ACC112 (cell line): ENCODE measurements at regions not wholly inside any gene's neighbourhood (a gene's known extent, or its start where the extent isn't known, plus 50 kb on each side); places are given as distances from the start of the nearest gene placed in this dataset.

Experiments
- H2AFZ ChIP-seq: fragments of 200-600 bp; sonication (generic); one replicate; pipeline ENCODE4 v1.6.0; 2017; ENCODE audit warnings: antibody characterized with exemption, low read length; ENCODE audit not compliant: unreplicated experiment
- H3K27ac ChIP-seq: fragments of 200-600 bp; sonication (generic); 2 replicates; pipeline ENCODE4 v1.5.1; 2014; ENCODE audit warnings: low read depth, mild to moderate bottlenecking, antibody characterized with exemption, low read length, moderate library complexity
- H3K27me3 ChIP-seq: fragments of 200-600 bp; sonication (generic); 2 replicates; pipeline ENCODE4 v1.6.1; 2014; ENCODE audit warnings: mild to moderate bottlenecking, antibody characterized with exemption, low read length, moderate library complexity, mixed read lengths; ENCODE audit not compliant: insufficient read depth
- H3K36me3 ChIP-seq: fragments of 200-600 bp; sonication (generic); 2 replicates; pipeline ENCODE4 v1.6.1; 2016; ENCODE audit warnings: mild to moderate bottlenecking, antibody characterized with exemption, low read length, moderate library complexity, mixed read lengths; ENCODE audit not compliant: insufficient read depth
- H3K4me1 ChIP-seq: fragments of 200-600 bp; sonication (generic); one replicate; pipeline ENCODE4 v1.6.1; 2016; ENCODE audit warnings: low read length, mixed read lengths; ENCODE audit not compliant: insufficient read depth, unreplicated experiment, control insufficient read depth
- H3K4me3 ChIP-seq: fragments of 200-600 bp; sonication (generic); 2 replicates; pipeline ENCODE4 v1.5.1; 2014; ENCODE audit warnings: mild to moderate bottlenecking, low read depth, low read length
- H3K79me2 ChIP-seq: fragments of 200-600 bp; sonication (generic); one replicate; pipeline ENCODE4 v1.6.0; 2016; ENCODE audit warnings: low read length; ENCODE audit not compliant: control insufficient read depth, unreplicated experiment, insufficient read depth

GRCh38 chr9:107982001-107982400, 492.4 kb upstream of the KLF4 start:
- Histone ChIP-seq H3K27ac (no peak overlapping the region), H3K4me1 (peaks cover 13% of the 10 kb centered on the region), H3K36me3 (no peaks in the 10 kb centered on the region), H2AFZ (no peak overlapping the region), H3K79me2 (no peaks in the 10 kb centered on the region), H3K4me3 (no peak overlapping the region), H3K27me3 (no peaks in the 10 kb centered on the region)

DNA sequence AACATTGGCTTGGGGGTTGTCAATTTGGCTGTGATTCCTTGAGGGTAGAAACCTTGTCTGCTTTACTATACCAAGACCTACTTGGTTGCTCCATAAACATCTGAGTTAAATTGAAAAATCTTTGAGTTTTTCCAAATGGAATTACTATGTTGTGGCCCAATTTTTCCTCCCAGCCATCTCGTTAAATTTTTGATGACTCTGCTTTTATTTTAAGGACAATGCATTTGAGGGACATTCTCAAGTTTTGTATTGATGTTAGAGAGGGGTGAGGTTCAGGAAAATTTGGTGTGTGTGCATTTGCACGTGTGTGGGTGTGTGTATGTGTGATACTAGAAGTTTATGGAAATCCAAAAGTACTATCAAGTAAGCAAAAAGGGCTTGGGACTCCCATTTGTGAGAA, 491.4 kb upstream of the KLF4 start:
- Histone ChIP-seq H3K27ac (no peak overlapping the region), H3K27me3 (no peaks in the 10 kb centered on the region), H3K4me1 (peaks cover 13% of the 10 kb centered on the region), H2AFZ (no peak overlapping the region), H3K36me3 (no peaks in the 10 kb centered on the region), H3K4me3 (no peak overlapping the region), H3K79me2 (no peaks in the 10 kb centered on the region)

DNA sequence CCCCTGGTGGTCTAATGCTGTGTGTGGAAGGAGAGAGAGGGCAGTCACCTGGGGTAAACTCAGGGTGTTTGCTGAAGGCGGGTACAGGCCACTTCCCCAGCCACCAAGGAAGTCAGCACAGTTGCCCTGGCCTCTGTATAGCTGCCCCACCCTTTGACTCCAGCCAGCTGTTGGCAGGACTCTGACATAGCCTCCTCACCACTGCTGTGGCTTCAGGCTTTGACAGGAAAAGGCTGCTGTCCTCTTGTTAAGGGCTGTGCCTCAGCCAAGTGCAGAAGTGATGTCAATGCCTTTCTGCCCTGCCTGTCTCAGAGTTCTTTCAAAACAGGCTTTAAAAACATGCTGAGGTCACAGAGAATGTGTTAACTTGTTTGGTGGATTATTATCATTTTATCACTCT, 487.2 kb upstream of the KLF4 start:
- Histone ChIP-seq H3K4me1 (no peaks in the 10 kb centered on the region), H3K27me3 (no peaks in the 10 kb centered on the region), H3K36me3 (no peaks in the 10 kb centered on the region), H3K79me2 (no peaks in the 10 kb centered on the region), H3K4me3 (no peak overlapping the region), H2AFZ (no peak overlapping the region), H3K27ac (no peak overlapping the region)

DNA sequence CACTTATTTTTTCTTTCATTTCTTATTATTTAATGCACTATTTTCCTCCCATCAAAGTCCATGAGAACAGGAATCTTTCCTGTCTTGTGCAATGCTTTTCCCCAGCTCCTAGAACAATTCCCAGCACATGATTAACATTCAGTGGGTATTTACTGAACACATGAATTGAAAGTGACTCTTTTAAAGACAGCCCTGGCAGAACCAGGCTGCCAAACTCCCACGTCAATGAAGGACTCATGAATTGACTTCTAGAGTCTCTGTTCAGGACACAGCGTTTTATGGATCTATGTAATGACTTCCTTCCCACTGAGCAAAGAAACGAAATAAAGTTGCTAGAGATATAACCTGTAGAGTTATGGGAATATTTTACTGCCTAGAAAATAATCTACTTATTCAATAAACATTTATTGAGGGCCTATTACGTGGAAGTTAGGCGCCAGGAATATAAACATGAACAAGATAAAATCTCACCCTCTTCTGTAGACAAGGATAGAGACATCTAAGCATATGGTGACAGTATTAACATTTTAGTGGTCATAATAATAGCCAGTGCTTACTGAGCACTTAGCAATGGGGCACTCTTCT, 485.9 kb upstream of the KLF4 start:
- H3K4me3 ChIP-seq: no peak overlapping the region

GRCh38 chr9:107973451-107973850, 483.9 kb upstream of the KLF4 start:
- Histone ChIP-seq H3K4me3 (no peak overlapping the region), H3K4me1 (no peaks in the 10 kb centered on the region), H2AFZ (no peak overlapping the region), H3K79me2 (no peaks in the 10 kb centered on the region), H3K27ac (no peak overlapping the region), H3K36me3 (no peaks in the 10 kb centered on the region), H3K27me3 (no peaks in the 10 kb centered on the region)

More for the DNA sequence above, 485.9 kb upstream of the KLF4 start:
- Histone ChIP-seq H3K27ac (no peak overlapping the region), H2AFZ (no peak overlapping the region), H3K36me3 (no peaks in the 10 kb centered on the region), H3K27me3 (no peaks in the 10 kb centered on the region), H3K4me1 (no peaks in the 10 kb centered on the region), H3K79me2 (no peaks in the 10 kb centered on the region)

- no peaks in the 10 kb centered on the region for H3K27me3 ChIP-seq
- H3K36me3 ChIP-seq: no peaks in the 10 kb centered on the region
- H2AFZ ChIP-seq: no peak overlapping the region
- no peaks in the 10 kb centered on the region for H3K79me2 ChIP-seq
- H3K27ac ChIP-seq: no peak overlapping the region
- H3K4me1 ChIP-seq: no peaks in the 10 kb centered on the region
- H3K4me3 ChIP-seq: no peak overlapping the region
Observed at GRCh38 chr9:107972346-107972745, 482.8 kb upstream of the KLF4 start.

- no peaks in the 10 kb centered on the region for H3K79me2 ChIP-seq
- H2AFZ ChIP-seq: no peak overlapping the region
- no peaks in the 10 kb centered on the region for H3K27me3 ChIP-seq
- no peak overlapping the region for H3K27ac ChIP-seq
- H3K4me3 ChIP-seq: no peak overlapping the region
- H3K36me3 ChIP-seq: no peaks in the 10 kb centered on the region
- no peaks in the 10 kb centered on the region for H3K4me1 ChIP-seq
Observed at GRCh38 chr9:107971241-107971640, 481.7 kb upstream of the KLF4 start.

- Histone ChIP-seq H3K36me3 (no peaks in the 10 kb centered on the region), H3K79me2 (no peaks in the 10 kb centered on the region), H3K4me3 (no peak overlapping the region), H3K27ac (no peak overlapping the region), H3K27me3 (no peaks in the 10 kb centered on the region), H3K4me1 (no peaks in the 10 kb centered on the region), H2AFZ (no peak overlapping the region)
Observed at GRCh38 chr9:107970726-107971125, 481.2 kb upstream of the KLF4 start.

DNA sequence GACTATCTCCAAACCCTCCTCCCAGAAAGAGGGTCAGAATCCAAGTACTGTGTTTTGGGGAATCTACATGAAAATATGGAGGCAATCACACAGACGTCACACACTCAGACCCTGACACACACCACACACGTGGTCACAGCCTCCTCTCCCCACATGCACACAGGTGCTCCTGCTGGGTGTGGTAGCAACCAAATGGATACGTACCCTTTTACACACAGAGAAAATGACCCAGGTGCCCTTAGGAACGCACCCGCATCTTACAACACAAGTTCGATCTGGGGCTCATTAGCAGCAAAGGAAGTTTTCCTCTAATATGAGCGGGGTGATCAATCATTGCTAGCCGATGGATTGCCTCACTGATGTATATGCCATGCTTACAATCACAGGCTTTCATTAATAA, 480.2 kb upstream of the KLF4 start:
- no peaks in the 10 kb centered on the region for H3K79me2 ChIP-seq
- H3K27me3 ChIP-seq: no peaks in the 10 kb centered on the region
- H3K4me1 ChIP-seq: no peaks in the 10 kb centered on the region
- H3K36me3 ChIP-seq: no peaks in the 10 kb centered on the region
- H3K27ac ChIP-seq: no peak overlapping the region
- H2AFZ ChIP-seq: no peak overlapping the region
- no peak overlapping the region for H3K4me3 ChIP-seq

- Histone ChIP-seq H2AFZ (no peak overlapping the region), H3K27ac (no peak overlapping the region), H3K4me3 (no peak overlapping the region), H3K27me3 (no peaks in the 10 kb centered on the region), H3K4me1 (no peaks in the 10 kb centered on the region), H3K79me2 (no peaks in the 10 kb centered on the region), H3K36me3 (no peaks in the 10 kb centered on the region)
Observed at GRCh38 chr9:107969141-107969540, 479.6 kb upstream of the KLF4 start.

DNA sequence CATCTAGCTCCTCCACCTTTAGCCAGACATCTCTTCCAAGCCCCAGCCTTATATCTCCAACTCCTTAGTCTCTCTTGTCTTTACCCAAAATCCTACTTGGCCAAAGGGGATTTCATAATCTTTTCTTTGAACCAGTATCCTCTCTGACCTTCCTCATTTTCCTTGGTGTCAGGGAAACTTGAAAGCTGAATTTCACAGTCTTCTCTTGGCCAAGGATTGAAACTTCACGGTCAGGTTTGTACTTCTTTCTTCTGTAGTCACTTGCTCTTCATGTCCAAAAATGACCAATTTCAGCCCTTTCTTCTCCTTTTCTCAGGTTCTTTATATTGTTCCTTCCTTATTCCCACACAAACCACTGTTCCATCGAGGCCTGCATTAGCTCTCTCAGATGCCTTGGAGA, 473.7 kb upstream of the KLF4 start:
- Histone ChIP-seq H2AFZ (no peak overlapping the region), H3K4me1 (no peaks in the 10 kb centered on the region), H3K27me3 (no peaks in the 10 kb centered on the region), H3K27ac (no peak overlapping the region), H3K36me3 (no peaks in the 10 kb centered on the region), H3K4me3 (no peak overlapping the region), H3K79me2 (no peaks in the 10 kb centered on the region)
